ENCODE measurements at regions not wholly inside any gene's neighbourhood (a gene's known extent, or its start where the extent isn't known, plus 50 kb on each side); places are given as distances from the start of the nearest gene placed in this dataset.
"Not testable (repeated sequence)": the region's sequence is repeated elsewhere in the genome, so short reads cannot be mapped to it uniquely, and the experiment has no call there.

GRCh38 chr5:91490316-91490715, 107.2 kb upstream of the ARRDC3 start:
- DNase-seq (ENCODE audit: extremely low read depth in 1 of 11, low read depth in 9 of 11, low spot score in 4 of 11), result no peak

DNA sequence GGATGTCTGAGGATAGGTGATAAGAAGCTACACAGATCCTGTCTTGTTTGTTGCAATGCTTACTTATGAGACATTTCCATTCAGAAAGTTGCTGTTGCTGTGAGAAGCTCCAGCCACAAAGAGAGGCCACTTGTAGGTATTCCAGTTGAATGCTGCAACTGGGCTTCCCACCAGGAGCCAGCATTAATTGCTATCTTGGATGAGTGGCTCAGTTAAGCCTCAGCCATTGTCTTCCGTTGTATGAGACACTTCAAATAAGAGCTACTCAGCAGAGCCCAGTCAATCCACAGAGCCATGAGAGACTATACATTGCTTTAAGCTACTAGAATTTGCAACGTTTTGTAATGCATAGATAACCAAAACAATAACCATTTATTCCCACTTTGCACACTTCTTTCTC, 104.3 kb upstream of the ARRDC3 start:
- no peak for DNase-seq (ENCODE audit: extremely low read depth in 1 of 11, low read depth in 9 of 11, low spot score in 4 of 11)

DNA sequence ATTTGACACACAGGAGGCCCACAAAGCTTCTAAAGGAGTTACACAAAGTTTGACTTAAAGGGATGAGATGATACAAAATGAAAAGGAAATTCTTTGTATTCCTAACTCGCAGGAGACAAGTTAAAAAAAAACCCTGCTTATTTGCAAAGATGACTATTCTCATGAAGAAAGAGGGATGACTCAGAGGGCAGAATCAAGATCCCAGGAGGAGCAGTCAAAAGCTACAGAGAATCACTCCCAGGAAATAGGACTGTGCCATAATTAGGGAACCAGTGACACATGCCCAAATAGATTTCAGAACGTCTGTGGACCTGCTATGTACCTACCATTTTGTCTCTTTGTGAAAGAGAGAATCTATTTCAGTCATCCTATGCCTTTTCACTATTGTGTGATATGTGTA, 103.5 kb upstream of the ARRDC3 start:
- DNase-seq (ENCODE audit: extremely low read depth in 1 of 11, low read depth in 9 of 11, low spot score in 4 of 11), result no peak

- no peak for DNase-seq (ENCODE audit: extremely low read depth in 1 of 11, low read depth in 9 of 11, low spot score in 4 of 11)
Observed at GRCh38 chr5:91484662-91485061, 101.5 kb upstream of the ARRDC3 start.

DNA sequence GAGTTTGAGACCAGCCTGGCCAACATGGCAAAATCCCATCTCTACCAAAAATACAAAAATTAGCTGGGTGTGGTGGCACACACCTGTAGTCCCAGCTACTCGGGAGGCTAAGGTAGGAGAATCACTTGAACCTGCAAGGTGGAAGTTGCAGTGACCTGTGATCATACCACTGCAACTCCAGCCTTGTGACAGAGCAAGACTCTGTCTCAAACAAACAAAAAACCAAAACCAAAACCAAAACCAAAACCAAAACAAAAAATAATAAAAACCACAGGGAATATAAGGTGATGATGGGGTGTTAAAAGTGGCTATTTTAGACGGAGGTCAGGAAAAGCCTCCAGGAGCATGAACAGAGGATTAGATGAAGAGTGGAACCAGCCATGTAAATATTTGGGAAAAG, 96.3 kb upstream of the ARRDC3 start:
- not testable (repeated sequence) for DNase-seq (ENCODE audit: extremely low read depth in 1 of 11, low read depth in 9 of 11, low spot score in 4 of 11)

- DNase-seq (ENCODE audit: extremely low read depth in 1 of 11, low read depth in 9 of 11, low spot score in 4 of 11), result no peak
Observed at GRCh38 chr5:91478096-91478495, 95.0 kb upstream of the ARRDC3 start.

GRCh38 chr5:91477408-91477807, 94.3 kb upstream of the ARRDC3 start:
- no peak for DNase-seq (ENCODE audit: extremely low read depth in 1 of 11, low read depth in 9 of 11, low spot score in 4 of 11)

GRCh38 chr5:91474201-91474600, 91.1 kb upstream of the ARRDC3 start:
- DNase-seq (ENCODE audit: extremely low read depth in 1 of 11, low read depth in 9 of 11, low spot score in 4 of 11), result no peak

- DNase-seq (ENCODE audit: extremely low read depth in 1 of 11, low read depth in 9 of 11, low spot score in 4 of 11), result no peak
Observed at GRCh38 chr5:91472631-91473030, 89.5 kb upstream of the ARRDC3 start.

- no peak for DNase-seq (ENCODE audit: extremely low read depth in 1 of 11, low read depth in 9 of 11, low spot score in 4 of 11)
Observed at GRCh38 chr5:91469517-91470165, 86.5 kb upstream of the ARRDC3 start.

- no peak for DNase-seq (ENCODE audit: extremely low read depth in 1 of 11, low read depth in 9 of 11, low spot score in 4 of 11)
Observed at GRCh38 chr5:91468651-91469422, 85.7 kb upstream of the ARRDC3 start.

DNA sequence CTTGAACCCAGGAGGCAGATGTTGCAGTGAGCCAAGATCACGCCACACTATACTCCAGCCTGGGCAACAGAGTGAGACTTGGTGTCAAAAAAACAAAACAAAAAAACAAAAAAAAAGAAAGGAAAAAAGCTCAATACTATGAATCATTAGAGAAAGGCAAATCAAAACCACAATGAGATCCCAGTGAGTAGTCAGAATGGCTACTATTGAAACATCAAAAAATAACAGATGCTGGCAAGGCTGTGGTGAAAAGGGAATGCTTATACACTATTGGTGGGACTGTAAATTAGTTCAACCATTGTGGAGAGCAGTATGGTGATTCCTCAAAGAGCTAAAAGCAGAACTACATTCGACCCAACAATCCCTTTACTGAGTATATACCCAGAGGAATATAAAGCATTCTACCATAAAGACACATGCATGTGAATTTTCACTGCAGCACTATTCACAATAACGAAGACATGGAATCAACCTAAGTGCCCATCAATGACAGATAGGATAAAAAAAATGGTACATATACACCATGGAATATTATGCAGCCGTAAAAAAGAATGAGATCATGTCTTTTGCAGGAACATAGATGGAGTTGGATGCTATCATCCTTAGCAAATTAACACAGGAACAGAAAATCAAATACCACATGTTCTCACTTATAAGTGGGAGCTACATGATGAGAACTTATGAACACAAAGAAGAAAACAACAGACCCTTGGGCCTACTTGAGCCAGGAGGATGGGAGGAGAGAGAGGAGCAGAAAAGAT, 81.9 kb upstream of the ARRDC3 start:
- no peak for DNase-seq (ENCODE audit: extremely low read depth in 1 of 11, low read depth in 9 of 11, low spot score in 4 of 11)

GRCh38 chr5:91457681-91458058, 74.6 kb upstream of the ARRDC3 start:
- DNase-seq (ENCODE audit: extremely low read depth in 1 of 11, low read depth in 9 of 11, low spot score in 4 of 11), result no peak

- no peak for DNase-seq (ENCODE audit: extremely low read depth in 1 of 11, low read depth in 9 of 11, low spot score in 4 of 11)
Observed at GRCh38 chr5:91456928-91457680, 74.0 kb upstream of the ARRDC3 start.

- no peak for DNase-seq (ENCODE audit: extremely low read depth in 1 of 11, low read depth in 9 of 11, low spot score in 4 of 11)
Observed at GRCh38 chr5:91449083-91449482, 66.0 kb upstream of the ARRDC3 start.

DNA sequence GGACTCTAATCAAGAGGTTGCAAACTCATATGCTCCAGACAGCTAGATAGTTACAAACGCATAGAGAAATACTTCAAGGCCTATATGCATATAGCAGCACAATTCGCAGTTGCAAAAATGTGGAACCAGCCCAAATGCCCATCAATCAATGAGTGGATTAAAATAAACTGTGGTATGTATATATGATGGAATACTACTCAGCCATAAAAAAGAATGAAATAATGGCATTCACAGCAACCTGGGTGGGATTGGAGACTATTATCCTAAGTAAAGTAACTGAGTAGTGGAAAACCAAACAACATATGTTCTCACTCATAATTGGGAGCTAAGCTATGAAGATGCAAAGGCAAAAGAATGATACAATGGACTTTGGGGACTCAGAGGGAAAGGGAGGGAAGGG, 65.0 kb upstream of the ARRDC3 start:
- not testable (repeated sequence) for DNase-seq (ENCODE audit: extremely low read depth in 1 of 11, low read depth in 9 of 11, low spot score in 4 of 11)

GRCh38 chr5:91446880-91447279, 63.8 kb upstream of the ARRDC3 start:
- DNase-seq (ENCODE audit: extremely low read depth in 1 of 11, low read depth in 9 of 11, low spot score in 4 of 11), result not testable (repeated sequence)

DNA sequence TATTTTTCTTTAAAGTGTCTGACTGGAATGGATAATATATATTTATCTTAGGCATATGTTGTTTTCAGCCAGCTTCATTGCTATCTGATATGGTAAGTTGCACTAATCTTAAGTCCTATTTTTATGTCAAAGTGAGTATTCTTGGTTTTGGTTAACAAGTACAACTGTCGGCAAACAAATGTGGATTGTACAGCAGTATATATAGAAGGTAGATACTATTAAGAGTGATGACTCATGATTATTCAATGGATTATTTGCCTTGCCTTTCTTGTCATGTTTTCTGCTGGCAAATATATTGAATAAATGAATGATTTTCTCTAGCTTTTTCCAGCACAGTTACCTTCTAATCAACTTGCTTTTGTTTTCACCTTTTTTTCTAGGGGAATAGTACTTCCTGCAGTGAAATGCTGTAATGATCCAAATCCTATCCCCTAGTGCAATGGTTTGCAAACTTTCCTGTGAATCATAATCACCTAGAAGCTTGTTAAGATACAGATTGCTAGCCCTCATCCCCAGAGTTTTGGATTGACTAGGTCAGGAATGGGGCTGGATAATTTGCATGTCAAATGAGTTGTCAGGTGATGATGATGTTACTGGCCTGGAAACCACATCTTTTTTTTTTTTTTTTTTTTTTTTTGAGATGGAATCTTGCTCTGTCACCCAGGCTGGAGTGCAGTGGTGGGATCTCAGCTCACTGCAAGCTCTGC, 60.8 kb upstream of the ARRDC3 start:
- no peak for DNase-seq (ENCODE audit: extremely low read depth in 1 of 11, low read depth in 9 of 11, low spot score in 4 of 11)

GRCh38 chr5:91443023-91443422, 59.9 kb upstream of the ARRDC3 start:
- no peak for DNase-seq (ENCODE audit: extremely low read depth in 1 of 11, low read depth in 9 of 11, low spot score in 4 of 11)

Measured in renal cortex interstitium (tissue), 11 donors.